ENCODE measurements at regions not wholly inside any gene's neighbourhood (a gene's known extent, or its start where the extent isn't known, plus 50 kb on each side); places are given as distances from the start of the nearest gene placed in this dataset.

DNA sequence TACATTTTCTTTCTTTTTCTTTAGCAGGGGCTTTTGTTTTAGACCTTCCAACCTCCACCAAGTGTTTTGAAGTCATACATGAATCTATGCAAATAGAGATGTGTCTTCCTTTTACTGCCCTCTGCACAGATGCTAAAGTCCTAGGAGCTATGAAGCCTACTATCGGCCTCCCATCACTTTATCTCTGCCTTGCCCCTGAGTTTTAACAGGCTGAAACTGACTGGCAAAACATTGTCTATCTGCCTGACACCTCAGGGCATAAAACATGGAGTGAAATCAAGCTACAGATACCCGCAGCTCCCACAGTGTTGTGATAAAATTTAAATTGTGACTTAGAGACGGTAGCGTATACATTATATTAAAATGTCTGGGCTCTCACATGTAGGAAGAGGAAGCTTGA is 604.6 kb upstream of the C9orf72 start:
- H3K9me1 ChIP-seq (ENCODE audit: control insufficient read depth, extremely low read depth, insufficient read depth, low read length): no peaks in the 10 kb centered on the region
- no peak overlapping the region for H2AFZ ChIP-seq (ENCODE audit: control insufficient read depth, low read length)
- no peak overlapping the region for H3K9ac ChIP-seq (ENCODE audit: control insufficient read depth, extremely low read depth, insufficient read depth, low read length)
- TF ChIP-seq, protein P1, sequence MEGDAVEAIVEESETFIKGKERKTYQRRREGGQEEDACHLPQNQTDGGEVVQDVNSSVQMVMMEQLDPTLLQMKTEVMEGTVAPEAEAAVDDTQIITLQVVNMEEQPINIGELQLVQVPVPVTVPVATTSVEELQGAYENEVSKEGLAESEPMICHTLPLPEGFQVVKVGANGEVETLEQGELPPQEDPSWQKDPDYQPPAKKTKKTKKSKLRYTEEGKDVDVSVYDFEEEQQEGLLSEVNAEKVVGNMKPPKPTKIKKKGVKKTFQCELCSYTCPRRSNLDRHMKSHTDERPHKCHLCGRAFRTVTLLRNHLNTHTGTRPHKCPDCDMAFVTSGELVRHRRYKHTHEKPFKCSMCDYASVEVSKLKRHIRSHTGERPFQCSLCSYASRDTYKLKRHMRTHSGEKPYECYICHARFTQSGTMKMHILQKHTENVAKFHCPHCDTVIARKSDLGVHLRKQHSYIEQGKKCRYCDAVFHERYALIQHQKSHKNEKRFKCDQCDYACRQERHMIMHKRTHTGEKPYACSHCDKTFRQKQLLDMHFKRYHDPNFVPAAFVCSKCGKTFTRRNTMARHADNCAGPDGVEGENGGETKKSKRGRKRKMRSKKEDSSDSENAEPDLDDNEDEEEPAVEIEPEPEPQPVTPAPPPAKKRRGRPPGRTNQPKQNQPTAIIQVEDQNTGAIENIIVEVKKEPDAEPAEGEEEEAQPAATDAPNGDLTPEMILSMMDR (optimal IDR thresholded peaks at IDR 0.05 in 1 of 3, IDR thresholded peaks at IDR 0.05 in 1 of 3, conservative IDR thresholded peaks at IDR 0.05 in 1 of 3; ENCODE audit: extremely low read depth in 1 of 3, insufficient read depth in 2 of 3, low read length in 3 of 3): no peak
- no peak for TF ChIP-seq EZH2 (IDR thresholded peaks at IDR 0.05; ENCODE audit: low read length)
- no peaks in the 10 kb centered on the region for H3K4me1 ChIP-seq (ENCODE audit: control insufficient read depth, extremely low read depth, insufficient read depth, low read length)
- no peak overlapping the region for H3K4me2 ChIP-seq (ENCODE audit: control insufficient read depth, extremely low read depth, insufficient read depth, low read depth, low read length)
- no peak overlapping the region for H3K4me3 ChIP-seq (ENCODE audit: control insufficient read depth in 2 of 3, extremely low read depth in 1 of 3, insufficient read depth in 2 of 3, low read depth in 1 of 3, low read length in 3 of 3)
- H3K27me3 ChIP-seq (ENCODE audit: control insufficient read depth, extremely low read depth, insufficient read depth, low read length): no peaks in the 10 kb centered on the region
- no peaks in the 10 kb centered on the region for H3K36me3 ChIP-seq (ENCODE audit: control insufficient read depth in 2 of 2, extremely low read depth in 1 of 2, insufficient read depth in 2 of 2, low read length in 2 of 2)
- dilution Hi-C loops (cut with MboI; ENCODE audit: extremely low pct_ligation_motif_present, low sequenced_read_pairs): no loop called here
- no peaks in the 10 kb centered on the region for H3K79me2 ChIP-seq (ENCODE audit: control insufficient read depth, insufficient read depth, low read length)
- no peak for DNase-seq (ENCODE audit: low read depth, low spot score)
- no peak overlapping the region for H3K27ac ChIP-seq (ENCODE audit: control insufficient read depth, insufficient read depth, low read length)
- no peaks in the 10 kb centered on the region for H4K20me1 ChIP-seq (ENCODE audit: control insufficient read depth, extremely low read depth, insufficient read depth, low read length)
- H3K9me3 ChIP-seq (ENCODE audit: control insufficient read depth, low read depth, low read length): no peaks in the 10 kb centered on the region
- no peak for FAIRE-seq

DNA sequence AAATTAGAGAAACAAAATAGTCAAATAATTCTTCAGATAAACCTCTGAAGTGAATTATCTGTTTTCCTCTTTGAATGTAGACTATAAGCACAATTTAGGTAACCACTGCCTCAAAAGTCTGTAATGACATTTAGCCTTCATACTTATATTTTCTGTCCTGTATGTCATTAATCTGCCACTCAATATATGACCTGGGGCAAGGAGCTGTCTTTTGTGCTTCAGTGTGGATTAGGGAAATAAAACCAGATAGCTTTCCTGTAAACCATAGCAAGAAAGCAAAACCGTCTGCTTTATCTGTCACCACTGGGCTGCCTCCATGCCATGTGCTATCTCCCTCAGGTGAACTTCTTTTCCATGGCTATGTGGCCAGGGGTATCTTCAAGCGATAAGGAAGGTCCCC is 606.6 kb upstream of the C9orf72 start:
- dilution Hi-C loops (cut with MboI; ENCODE audit: extremely low pct_ligation_motif_present, low sequenced_read_pairs): no loop called here

More for the DNA sequence above, 606.6 kb upstream of the C9orf72 start:
- H4K20me1 ChIP-seq (ENCODE audit: control insufficient read depth, extremely low read depth, insufficient read depth, low read length): no peaks in the 10 kb centered on the region
- H3K9me1 ChIP-seq (ENCODE audit: control insufficient read depth, extremely low read depth, insufficient read depth, low read length): no peaks in the 10 kb centered on the region
- H3K4me2 ChIP-seq (ENCODE audit: control insufficient read depth, extremely low read depth, insufficient read depth, low read depth, low read length): no peak overlapping the region
- no peak overlapping the region for H3K27ac ChIP-seq (ENCODE audit: control insufficient read depth, insufficient read depth, low read length)
- H3K4me3 ChIP-seq (ENCODE audit: control insufficient read depth in 2 of 3, extremely low read depth in 1 of 3, insufficient read depth in 2 of 3, low read depth in 1 of 3, low read length in 3 of 3): no peak overlapping the region
- DNase-seq (ENCODE audit: low read depth, low spot score): no peak
- H3K27me3 ChIP-seq (ENCODE audit: control insufficient read depth, extremely low read depth, insufficient read depth, low read length): no peaks in the 10 kb centered on the region
- H3K9me3 ChIP-seq (ENCODE audit: control insufficient read depth, low read depth, low read length): no peaks in the 10 kb centered on the region
- H3K36me3 ChIP-seq (ENCODE audit: control insufficient read depth in 2 of 2, extremely low read depth in 1 of 2, insufficient read depth in 2 of 2, low read length in 2 of 2): no peaks in the 10 kb centered on the region
- H3K9ac ChIP-seq (ENCODE audit: control insufficient read depth, extremely low read depth, insufficient read depth, low read length): no peak overlapping the region
- no peak for FAIRE-seq
- H2AFZ ChIP-seq (ENCODE audit: control insufficient read depth, low read length): no peak overlapping the region
- TF ChIP-seq, protein P1 (optimal IDR thresholded peaks at IDR 0.05 in 1 of 3, IDR thresholded peaks at IDR 0.05 in 1 of 3, conservative IDR thresholded peaks at IDR 0.05 in 1 of 3; ENCODE audit: extremely low read depth in 1 of 3, insufficient read depth in 2 of 3, low read length in 3 of 3): no peak
- no peak for TF ChIP-seq EZH2 (IDR thresholded peaks at IDR 0.05; ENCODE audit: low read length)
- H3K79me2 ChIP-seq (ENCODE audit: control insufficient read depth, insufficient read depth, low read length): no peaks in the 10 kb centered on the region
- no peaks in the 10 kb centered on the region for H3K4me1 ChIP-seq (ENCODE audit: control insufficient read depth, extremely low read depth, insufficient read depth, low read length)

Measured in keratinocyte (primary cell).